ENCODE measurements at regions not wholly inside any gene's neighbourhood (a gene's known extent, or its start where the extent isn't known, plus 50 kb on each side); places are given as distances from the start of the nearest gene placed in this dataset.
A peak's percentile ranks its signal among the peaks of the same experiment; 100 is the strongest.

GRCh38 chr15:31226021-31226420 lies 100.6 kb upstream of the KLF13 start:
- Histone ChIP-seq H3K27me3 (ENCODE audit: control insufficient read depth in 5 of 5, insufficient read depth in 4 of 5, low read length in 5 of 5) (peaks cover 0 to 5% (median 3%) of the 10 kb centered on the region in 5 donors), H3K27ac (ENCODE audit: low read depth, low read length) (no peak overlapping the region), H3K9me3 (ENCODE audit: control insufficient read depth in 5 of 5, low read length in 5 of 5) (no peaks in the 10 kb centered on the region), H3K9ac (ENCODE audit: low read length in 5 of 5) (no peak overlapping the region), H3K4me1 (ENCODE audit: control insufficient read depth in 5 of 5, insufficient read depth in 5 of 5, low read length in 5 of 5) (peaks cover 0 to 24% (median 20%) of the 10 kb centered on the region in 5 donors), H3K4me3 (ENCODE audit: low read depth in 1 of 5, low read length in 5 of 5) (no peak overlapping the region), H3K36me3 (ENCODE audit: control insufficient read depth in 5 of 5, insufficient read depth in 5 of 5, low read length in 5 of 5) (no peaks in the 10 kb centered on the region)

GRCh38 chr15:31227235-31227634 lies 99.4 kb upstream of the KLF13 start:
- H3K4me1 ChIP-seq (ENCODE audit: control insufficient read depth in 5 of 5, insufficient read depth in 5 of 5, low read length in 5 of 5), result peaks cover 0 to 24% (median 20%) of the 10 kb centered on the region in 5 donors
- H3K27me3 ChIP-seq (ENCODE audit: control insufficient read depth in 5 of 5, insufficient read depth in 4 of 5, low read length in 5 of 5), result peaks cover 0 to 5% (median 3%) of the 10 kb centered on the region in 5 donors
- no peak overlapping the region for H3K4me3 ChIP-seq (ENCODE audit: low read depth in 1 of 5, low read length in 5 of 5)
- H3K36me3 ChIP-seq (ENCODE audit: control insufficient read depth in 5 of 5, insufficient read depth in 5 of 5, low read length in 5 of 5), result no peaks in the 10 kb centered on the region
- H3K27ac ChIP-seq (ENCODE audit: low read depth, low read length), result no peak overlapping the region
- H3K9me3 ChIP-seq (ENCODE audit: control insufficient read depth in 5 of 5, low read length in 5 of 5), result no peaks in the 10 kb centered on the region
- no peak overlapping the region for H3K9ac ChIP-seq (ENCODE audit: low read length in 5 of 5)

DNA sequence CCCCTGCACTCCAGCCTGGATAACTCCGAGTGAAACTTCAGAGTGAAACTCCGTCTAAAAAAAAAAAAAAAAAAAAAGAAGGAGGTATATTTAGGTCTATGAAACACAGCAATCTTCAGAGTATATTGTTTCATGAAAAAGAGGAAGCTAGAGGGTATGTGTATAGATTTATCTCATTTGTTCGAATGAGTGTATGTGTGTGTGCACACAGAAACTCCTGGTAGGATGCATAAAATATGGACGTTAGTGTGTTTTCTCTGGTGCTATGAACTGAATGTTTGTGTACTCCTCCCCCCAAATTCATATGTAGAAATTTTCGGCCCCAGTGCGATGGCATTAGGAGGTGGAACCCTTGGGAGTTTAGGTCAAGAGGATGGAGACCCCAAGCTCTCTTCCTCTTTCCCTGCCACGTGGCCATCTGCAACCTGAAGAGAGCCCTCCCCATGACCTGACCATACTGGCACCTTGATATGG lies 98.6 kb upstream of the KLF13 start:
- Histone ChIP-seq H3K9me3 (ENCODE audit: control insufficient read depth in 5 of 5, low read length in 5 of 5) (no peaks in the 10 kb centered on the region), H3K9ac (ENCODE audit: low read length in 5 of 5) (no peak overlapping the region), H3K27ac (ENCODE audit: low read depth, low read length) (no peak overlapping the region), H3K4me1 (ENCODE audit: control insufficient read depth in 5 of 5, insufficient read depth in 5 of 5, low read length in 5 of 5) (peaks cover 0 to 19% (median 17%) of the 10 kb centered on the region in 5 donors), H3K36me3 (ENCODE audit: control insufficient read depth in 5 of 5, insufficient read depth in 5 of 5, low read length in 5 of 5) (no peaks in the 10 kb centered on the region), H3K27me3 (ENCODE audit: control insufficient read depth in 5 of 5, insufficient read depth in 4 of 5, low read length in 5 of 5) (peaks cover 0 to 5% (median 3%) of the 10 kb centered on the region in 5 donors), H3K4me3 (ENCODE audit: low read depth in 1 of 5, low read length in 5 of 5) (no peak overlapping the region)

GRCh38 chr15:31228980-31229826 lies 97.4 kb upstream of the KLF13 start:
- Histone ChIP-seq H3K4me3 (ENCODE audit: low read depth in 1 of 5, low read length in 5 of 5) (no peak overlapping the region), H3K4me1 (ENCODE audit: control insufficient read depth in 5 of 5, insufficient read depth in 5 of 5, low read length in 5 of 5) (peaks cover 0 to 8% (median 6%) of the 10 kb centered on the region in 5 donors), H3K9me3 (ENCODE audit: control insufficient read depth in 5 of 5, low read length in 5 of 5) (no peaks in the 10 kb centered on the region), H3K9ac (ENCODE audit: low read length in 5 of 5) (no peak overlapping the region), H3K27me3 (ENCODE audit: control insufficient read depth in 5 of 5, insufficient read depth in 4 of 5, low read length in 5 of 5) (peaks cover 0 to 5% (median 3%) of the 10 kb centered on the region in 5 donors), H3K36me3 (ENCODE audit: control insufficient read depth in 5 of 5, insufficient read depth in 5 of 5, low read length in 5 of 5) (no peaks in the 10 kb centered on the region), H3K27ac (ENCODE audit: low read depth, low read length) (no peak overlapping the region)

- Histone ChIP-seq H3K36me3 (ENCODE audit: control insufficient read depth in 5 of 5, insufficient read depth in 5 of 5, low read length in 5 of 5) (no peaks in the 10 kb centered on the region), H3K27ac (ENCODE audit: low read depth, low read length) (no peak overlapping the region), H3K9ac (ENCODE audit: low read length in 5 of 5) (no peak overlapping the region), H3K9me3 (ENCODE audit: control insufficient read depth in 5 of 5, low read length in 5 of 5) (no peaks in the 10 kb centered on the region), H3K4me3 (ENCODE audit: low read depth in 1 of 5, low read length in 5 of 5) (no peak overlapping the region), H3K27me3 (ENCODE audit: control insufficient read depth in 5 of 5, insufficient read depth in 4 of 5, low read length in 5 of 5) (peaks cover 0 to 5% (median 3%) of the 10 kb centered on the region in 5 donors), H3K4me1 (ENCODE audit: control insufficient read depth in 5 of 5, insufficient read depth in 5 of 5, low read length in 5 of 5) (peaks cover 1 to 8% (median 4%) of the 10 kb centered on the region in 5 donors)
Observed at GRCh38 chr15:31230630-31231485, 95.8 kb upstream of the KLF13 start.

- peaks cover 4 to 24% (median 20%) of the 10 kb centered on the region in 5 donors for H3K4me1 ChIP-seq (ENCODE audit: control insufficient read depth in 5 of 5, insufficient read depth in 5 of 5, low read length in 5 of 5)
- no peak overlapping the region for H3K27ac ChIP-seq (ENCODE audit: low read depth, low read length)
- no peaks in the 10 kb centered on the region for H3K36me3 ChIP-seq (ENCODE audit: control insufficient read depth in 5 of 5, insufficient read depth in 5 of 5, low read length in 5 of 5)
- H3K4me3 ChIP-seq (ENCODE audit: low read depth in 1 of 5, low read length in 5 of 5), result no peak overlapping the region
- H3K9ac ChIP-seq (ENCODE audit: low read length in 5 of 5), result no peak overlapping the region
- H3K9me3 ChIP-seq (ENCODE audit: control insufficient read depth in 5 of 5, low read length in 5 of 5), result no peaks in the 10 kb centered on the region
- H3K27me3 ChIP-seq (ENCODE audit: control insufficient read depth in 5 of 5, insufficient read depth in 4 of 5, low read length in 5 of 5), result no peaks in the 10 kb centered on the region
Observed at GRCh38 chr15:31234815-31235214, 91.8 kb upstream of the KLF13 start.

GRCh38 chr15:31235311-31236183 lies 91.1 kb upstream of the KLF13 start:
- no peak overlapping the region for H3K4me3 ChIP-seq (ENCODE audit: low read depth in 1 of 5, low read length in 5 of 5)
- H3K4me1 ChIP-seq (ENCODE audit: control insufficient read depth in 5 of 5, insufficient read depth in 5 of 5, low read length in 5 of 5), result peaks cover 4 to 24% (median 20%) of the 10 kb centered on the region in 5 donors
- no peaks in the 10 kb centered on the region for H3K36me3 ChIP-seq (ENCODE audit: control insufficient read depth in 5 of 5, insufficient read depth in 5 of 5, low read length in 5 of 5)
- H3K9ac ChIP-seq (ENCODE audit: low read length in 5 of 5), result no peak overlapping the region
- H3K27ac ChIP-seq (ENCODE audit: low read depth, low read length), result peak overlapping the region; percentile 27
- H3K9me3 ChIP-seq (ENCODE audit: control insufficient read depth in 5 of 5, low read length in 5 of 5), result no peaks in the 10 kb centered on the region
- no peaks in the 10 kb centered on the region for H3K27me3 ChIP-seq (ENCODE audit: control insufficient read depth in 5 of 5, insufficient read depth in 4 of 5, low read length in 5 of 5)

- Histone ChIP-seq H3K4me3 (ENCODE audit: low read depth in 1 of 5, low read length in 5 of 5) (peak overlapping the region in 2 of 5 donors; percentile 6 to 12), H3K27ac (ENCODE audit: low read depth, low read length) (peak overlapping the region; percentile 55), H3K4me1 (ENCODE audit: control insufficient read depth in 5 of 5, insufficient read depth in 5 of 5, low read length in 5 of 5) (peaks cover 4 to 24% (median 20%) of the 10 kb centered on the region in 5 donors), H3K9me3 (ENCODE audit: control insufficient read depth in 5 of 5, low read length in 5 of 5) (no peaks in the 10 kb centered on the region), H3K36me3 (ENCODE audit: control insufficient read depth in 5 of 5, insufficient read depth in 5 of 5, low read length in 5 of 5) (no peaks in the 10 kb centered on the region), H3K27me3 (ENCODE audit: control insufficient read depth in 5 of 5, insufficient read depth in 4 of 5, low read length in 5 of 5) (no peaks in the 10 kb centered on the region), H3K9ac (ENCODE audit: low read length in 5 of 5) (peak overlapping the region in 1 of 5 donors; percentile 5)
Observed at GRCh38 chr15:31236184-31237042, 90.2 kb upstream of the KLF13 start.

DNA sequence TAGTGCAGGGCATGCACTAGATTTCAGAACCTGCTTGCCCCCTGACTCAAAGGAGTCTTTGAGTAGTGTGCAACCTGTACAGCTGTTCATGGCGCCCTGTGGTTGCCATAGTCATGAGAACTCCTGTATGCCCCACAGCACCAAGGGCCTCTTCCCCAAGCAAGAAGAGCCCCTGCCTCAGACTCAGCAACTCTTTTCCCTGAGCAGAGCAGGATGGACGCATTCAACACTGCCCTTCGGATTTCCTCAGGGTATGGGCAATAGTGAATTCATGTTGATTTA lies 89.7 kb upstream of the KLF13 start:
- no peaks in the 10 kb centered on the region for H3K9me3 ChIP-seq (ENCODE audit: control insufficient read depth in 5 of 5, low read length in 5 of 5)

More for the DNA sequence above, 89.7 kb upstream of the KLF13 start:
- peaks cover 4 to 24% (median 20%) of the 10 kb centered on the region in 5 donors for H3K4me1 ChIP-seq (ENCODE audit: control insufficient read depth in 5 of 5, insufficient read depth in 5 of 5, low read length in 5 of 5)
- no peaks in the 10 kb centered on the region for H3K27me3 ChIP-seq (ENCODE audit: control insufficient read depth in 5 of 5, insufficient read depth in 4 of 5, low read length in 5 of 5)
- H3K4me3 ChIP-seq (ENCODE audit: low read depth in 1 of 5, low read length in 5 of 5), result peak overlapping the region in 1 of 5 donors; percentile 6
- no peaks in the 10 kb centered on the region for H3K36me3 ChIP-seq (ENCODE audit: control insufficient read depth in 5 of 5, insufficient read depth in 5 of 5, low read length in 5 of 5)
- H3K27ac ChIP-seq (ENCODE audit: low read depth, low read length), result peak overlapping the region; percentile 55
- H3K9ac ChIP-seq (ENCODE audit: low read length in 5 of 5), result no peak overlapping the region

Data from subcutaneous abdominal adipose tissue (tissue), 5 donors.